Prostate gland (tissue), 2 donors: ENCODE measurements at regions not wholly inside any gene's neighbourhood (a gene's known extent, or its start where the extent isn't known, plus 50 kb on each side); places are given as distances from the start of the nearest gene placed in this dataset.
"Not testable (repeated sequence)": the region's sequence is repeated elsewhere in the genome, so short reads cannot be mapped to it uniquely, and the experiment has no call there.

ENCODE experiments used
- POLR2AphosphoS5 ChIP-seq: sonication (generic); formaldehyde crosslinking; IDR thresholded peaks from one replicate; pipeline ENCODE4 v1.6.1; 2017; ENCODE audit warnings: antibody characterized with exemption
- TF ChIP-seq, protein P1 (sequence below), 4 experiments: fragments of 200-600 bp in 2 of 4; fragments of 450-650 bp in 2 of 4; sonication (generic) in 2 of 4; IDR thresholded peaks; 1 replicate in 3 of 4; 2 replicates in 1 of 4; pipeline ENCODE4 v1.5.1; 2016 to 2019; ENCODE audit warnings: antibody characterized with exemption in 4 of 4, mild to moderate bottlenecking in 2 of 4, moderate library complexity in 2 of 4

DNA sequence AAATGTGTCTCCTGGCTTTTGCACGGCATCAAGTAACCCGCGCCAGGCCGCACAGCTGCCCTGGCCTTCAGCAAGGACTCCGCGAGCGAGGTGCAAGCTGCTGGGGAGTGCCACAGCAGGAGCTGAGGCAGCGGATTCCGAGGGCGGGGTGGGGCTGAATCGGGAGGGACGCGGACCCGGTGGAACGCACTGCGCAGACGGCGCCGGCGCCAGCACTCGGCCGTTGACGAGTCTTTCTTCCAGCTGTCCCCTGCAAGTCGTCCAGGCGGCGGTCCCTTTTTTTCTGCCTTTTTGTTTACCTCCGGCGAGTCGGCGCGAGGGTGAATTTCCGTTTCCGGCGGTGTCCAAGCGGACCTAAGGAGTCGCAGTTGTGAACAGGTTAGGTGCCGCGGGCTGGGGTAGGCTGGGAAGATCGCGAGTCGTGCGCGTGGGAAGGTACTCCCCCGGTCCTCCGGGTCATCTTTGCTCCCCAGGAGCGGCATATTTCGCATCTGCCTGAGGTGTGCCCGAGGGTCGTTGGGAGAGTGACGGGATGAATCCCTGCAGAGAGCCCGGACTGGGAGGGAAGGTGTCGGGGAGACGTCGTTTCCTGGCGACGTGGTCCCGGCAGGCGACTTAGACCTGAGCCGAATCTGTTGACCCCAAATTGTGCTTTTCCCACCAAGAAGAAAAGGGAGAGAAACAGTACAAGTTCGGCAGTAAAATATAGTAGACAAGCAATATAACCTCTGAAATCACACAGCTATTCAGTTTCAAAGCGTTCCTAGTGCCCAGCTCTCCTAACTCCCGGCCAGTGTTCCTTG is 124.5 kb upstream of the PTPN20 start:
- peak; percentile 7 for TF ChIP-seq POLR2AphosphoS5
- TF ChIP-seq, protein P1, sequence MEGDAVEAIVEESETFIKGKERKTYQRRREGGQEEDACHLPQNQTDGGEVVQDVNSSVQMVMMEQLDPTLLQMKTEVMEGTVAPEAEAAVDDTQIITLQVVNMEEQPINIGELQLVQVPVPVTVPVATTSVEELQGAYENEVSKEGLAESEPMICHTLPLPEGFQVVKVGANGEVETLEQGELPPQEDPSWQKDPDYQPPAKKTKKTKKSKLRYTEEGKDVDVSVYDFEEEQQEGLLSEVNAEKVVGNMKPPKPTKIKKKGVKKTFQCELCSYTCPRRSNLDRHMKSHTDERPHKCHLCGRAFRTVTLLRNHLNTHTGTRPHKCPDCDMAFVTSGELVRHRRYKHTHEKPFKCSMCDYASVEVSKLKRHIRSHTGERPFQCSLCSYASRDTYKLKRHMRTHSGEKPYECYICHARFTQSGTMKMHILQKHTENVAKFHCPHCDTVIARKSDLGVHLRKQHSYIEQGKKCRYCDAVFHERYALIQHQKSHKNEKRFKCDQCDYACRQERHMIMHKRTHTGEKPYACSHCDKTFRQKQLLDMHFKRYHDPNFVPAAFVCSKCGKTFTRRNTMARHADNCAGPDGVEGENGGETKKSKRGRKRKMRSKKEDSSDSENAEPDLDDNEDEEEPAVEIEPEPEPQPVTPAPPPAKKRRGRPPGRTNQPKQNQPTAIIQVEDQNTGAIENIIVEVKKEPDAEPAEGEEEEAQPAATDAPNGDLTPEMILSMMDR (IDR thresholded peaks at IDR 0.05) = not testable (repeated sequence)
